GM21825 (cell line): ENCODE measurements at regions not wholly inside any gene's neighbourhood (a gene's known extent, or its start where the extent isn't known, plus 50 kb on each side); places are given as distances from the start of the nearest gene placed in this dataset.

Experiments used
- ATAC-seq: cut with Tn5 transposase; IDR thresholded peaks from one replicate; pipeline ENCODE4 v1.9.1; 2021; ENCODE audit warnings: mild to moderate bottlenecking, moderate library complexity; ENCODE audit not compliant: unreplicated experiment

DNA sequence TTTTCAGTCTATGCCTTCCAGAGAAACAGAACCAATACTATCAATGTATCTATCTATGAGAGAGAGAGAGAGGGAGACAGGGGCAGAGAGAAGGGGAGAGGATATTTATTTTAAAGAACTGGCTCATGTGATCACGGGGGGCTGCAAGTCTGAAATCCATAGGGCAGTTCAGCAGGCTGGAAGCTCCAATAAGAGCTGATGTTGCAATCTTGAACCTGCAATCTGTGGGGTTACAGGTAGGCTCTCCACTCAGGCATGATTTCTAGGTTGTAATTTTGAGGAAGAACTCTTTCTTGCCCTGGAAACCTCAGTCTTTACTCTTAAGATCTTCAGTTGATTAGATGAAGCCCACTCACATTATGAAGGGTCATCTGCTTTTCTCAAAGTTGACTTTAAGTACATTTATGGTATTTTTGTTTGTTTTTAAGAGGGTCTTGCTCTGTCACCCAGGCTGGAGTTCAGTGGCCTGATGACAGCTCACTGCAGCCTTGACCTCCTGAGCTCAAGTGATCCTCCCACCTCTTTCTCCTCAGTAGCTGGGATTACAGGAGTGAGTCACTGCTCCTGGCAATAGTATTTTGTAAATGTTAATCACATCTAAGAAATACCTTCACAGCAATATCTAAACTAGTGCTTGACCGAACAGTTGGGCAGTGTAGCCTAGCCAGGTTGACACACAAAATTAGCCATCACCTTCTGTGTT, 376.4 kb downstream of the FGF9 start:
- no peak for ATAC-seq

- no peak for ATAC-seq
Measured at GRCh38 chr13:22047785-22048104, 376.9 kb downstream of the FGF9 start.

DNA sequence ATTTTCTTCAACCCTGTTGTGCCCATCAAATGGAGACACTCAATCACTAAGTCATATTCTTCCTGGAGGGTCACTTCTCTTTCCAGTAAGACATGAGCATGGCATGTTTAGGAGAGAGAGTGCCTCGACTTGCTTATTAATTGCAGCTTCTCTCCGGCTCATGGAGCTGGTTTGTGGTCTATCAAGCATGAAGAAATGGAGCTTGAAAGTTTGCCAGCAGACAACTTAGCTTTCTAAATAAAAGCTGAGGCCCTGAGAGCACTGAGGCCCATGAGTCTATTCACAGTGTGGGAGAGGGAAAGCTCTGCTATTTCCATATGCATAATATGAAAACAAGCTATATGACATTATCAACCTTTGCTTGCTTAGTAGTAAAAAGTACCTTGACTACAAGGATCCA, 378.5 kb downstream of the FGF9 start:
- ATAC-seq: no peak

- ATAC-seq: no peak
Measured at GRCh38 chr13:22050951-22051563, 380.2 kb downstream of the FGF9 start.

DNA sequence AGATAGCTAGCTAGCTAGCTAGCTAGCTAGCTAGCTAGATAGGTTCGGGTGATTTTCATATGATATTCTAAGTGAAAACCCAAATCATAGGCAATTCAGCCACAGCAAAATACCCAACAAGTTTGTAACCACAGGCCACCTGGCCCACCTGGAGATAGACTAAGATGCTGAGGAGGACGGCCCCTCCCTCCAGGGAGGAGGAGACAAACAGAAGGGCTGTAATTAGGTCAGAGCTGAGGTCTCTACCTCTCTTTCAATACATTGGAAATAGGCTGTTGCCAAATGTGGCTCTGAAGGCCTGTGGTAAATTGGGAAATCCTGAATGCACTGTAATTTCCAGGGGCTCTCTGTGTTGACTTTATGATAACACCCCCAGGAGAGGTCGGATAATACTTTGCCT, 382.2 kb downstream of the FGF9 start:
- ATAC-seq: no peak

DNA sequence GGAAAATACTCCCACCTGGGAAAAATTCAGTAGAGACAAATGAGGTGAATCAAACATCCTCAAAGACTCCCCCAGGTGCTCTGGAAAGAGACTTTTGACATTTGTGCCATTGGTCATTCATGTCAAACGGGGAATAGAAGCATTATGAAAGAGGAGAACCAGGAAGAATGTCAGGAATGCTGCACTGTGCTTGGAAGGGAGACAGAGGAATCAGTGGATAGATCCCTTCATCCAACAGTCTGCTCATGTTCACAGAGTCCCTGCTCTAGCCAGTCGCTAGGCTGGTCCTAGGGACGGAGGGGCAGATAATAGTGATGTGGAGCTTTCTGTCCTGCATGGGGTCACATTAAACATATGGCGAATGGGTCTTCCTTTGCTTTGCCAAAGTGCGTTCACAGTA, 384.4 kb downstream of the FGF9 start:
- ATAC-seq: no peak

- ATAC-seq: no peak
Measured at GRCh38 chr13:22060187-22060586, 389.3 kb downstream of the FGF9 start.

DNA sequence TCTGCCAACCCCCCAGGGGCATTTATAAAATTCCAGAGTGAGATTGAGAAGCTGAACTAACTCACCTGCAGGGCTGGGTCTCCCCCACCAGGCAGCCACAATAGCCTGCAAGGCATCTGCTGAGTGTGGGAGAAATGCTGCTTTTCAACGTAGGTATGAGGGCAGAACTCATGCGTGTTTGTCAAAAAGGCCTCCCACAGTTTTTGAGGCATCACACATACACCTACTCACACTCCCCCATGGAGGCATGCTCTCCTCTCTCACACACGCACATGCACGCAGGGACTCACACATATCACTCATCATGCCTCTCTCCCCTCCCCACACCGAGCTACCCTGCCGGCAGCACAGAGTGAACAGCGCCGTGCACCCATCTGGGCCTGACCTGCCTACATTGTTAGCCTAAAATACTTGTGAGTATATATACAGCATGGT, 390.5 kb downstream of the FGF9 start:
- ATAC-seq: peak; percentile 42

DNA sequence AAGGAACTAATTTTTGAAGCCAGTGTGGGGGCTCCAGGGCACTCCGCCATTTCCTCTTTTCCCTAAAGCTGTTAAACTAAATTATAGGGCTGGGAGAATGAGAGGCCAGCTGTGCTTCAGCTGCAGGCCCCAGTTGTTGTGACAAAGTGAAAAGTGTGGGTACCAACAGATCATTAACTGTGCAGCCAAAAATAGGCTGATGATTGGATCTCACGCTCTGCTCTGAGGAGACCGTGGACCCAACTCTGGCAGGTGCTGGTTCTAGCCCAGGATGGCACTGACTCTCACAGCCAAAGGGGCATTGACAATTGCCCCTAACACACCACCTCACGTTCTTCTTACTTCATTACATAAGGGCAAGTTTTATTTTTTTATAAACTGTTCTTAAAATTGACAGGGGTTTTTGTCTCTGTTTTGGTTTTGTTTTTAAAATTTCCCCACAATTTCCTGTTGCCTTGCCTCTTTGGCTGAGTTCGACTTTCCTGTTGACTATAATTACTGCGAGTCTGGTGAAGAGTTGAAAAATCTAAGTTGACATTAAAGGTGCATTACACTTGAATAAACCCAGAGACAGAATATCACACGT, 391.0 kb downstream of the FGF9 start:
- ATAC-seq: peak; percentile 78

GRCh38 chr13:22062478-22063205, 391.8 kb downstream of the FGF9 start:
- ATAC-seq: no peak

DNA sequence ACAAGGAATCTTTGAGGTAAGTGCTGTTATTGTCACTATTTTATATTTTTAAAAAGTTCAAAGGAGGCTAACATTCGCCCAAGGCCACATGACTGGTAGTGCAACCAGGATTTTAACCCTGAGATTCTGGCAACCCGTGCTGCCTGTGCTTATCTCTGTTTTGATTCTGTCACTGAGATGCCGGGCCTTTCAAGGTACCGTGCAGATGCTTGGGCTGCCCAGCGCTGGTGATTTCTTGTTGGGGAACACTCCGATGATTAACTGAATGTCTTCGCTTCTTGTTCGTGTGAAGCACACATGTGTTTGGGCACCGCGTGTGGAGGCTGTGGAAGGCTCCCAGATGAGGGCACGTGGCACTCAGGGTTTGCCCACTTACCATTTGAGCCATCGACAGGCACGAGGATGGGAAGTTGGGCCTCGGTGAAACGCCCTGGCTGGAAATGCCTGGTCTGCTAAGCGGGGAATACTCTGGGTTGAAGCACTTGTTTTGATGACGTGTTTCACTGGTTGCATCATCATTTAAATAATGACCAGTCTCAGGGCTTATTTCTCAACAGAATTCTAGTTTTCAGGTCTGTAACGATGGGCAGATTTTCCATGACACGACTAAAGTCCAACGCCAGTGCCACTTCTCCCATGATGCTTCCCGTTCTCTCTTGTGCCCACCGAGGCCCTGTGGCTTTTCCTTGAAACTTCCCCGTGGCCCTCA, 392.7 kb downstream of the FGF9 start:
- ATAC-seq: no peak

- no peak for ATAC-seq
Measured at GRCh38 chr13:22064854-22065620, 394.2 kb downstream of the FGF9 start.

- ATAC-seq: no peak
Measured at GRCh38 chr13:22073718-22074117, 402.8 kb downstream of the FGF9 start.

DNA sequence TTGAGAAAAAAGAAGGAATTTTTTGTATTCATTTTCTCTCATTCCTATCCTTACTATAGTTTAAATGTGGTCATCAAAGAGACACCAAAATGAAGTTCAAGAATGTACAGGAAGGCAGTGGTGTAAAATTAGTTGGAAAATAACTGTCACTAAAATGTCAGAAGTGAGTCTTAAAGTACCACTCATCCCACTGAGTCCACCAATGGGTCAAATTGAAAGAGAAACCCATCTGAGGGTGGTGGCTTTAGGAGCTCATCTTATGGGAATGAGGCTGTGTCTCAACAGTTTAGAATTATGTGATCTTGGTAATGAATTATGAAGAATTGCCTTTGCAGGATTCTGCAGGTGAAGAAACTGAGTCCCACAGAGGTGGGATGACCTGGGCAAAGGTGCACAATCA, 403.5 kb downstream of the FGF9 start:
- no peak for ATAC-seq

- ATAC-seq: peak; percentile 47
Measured at GRCh38 chr13:22076658-22077057, 405.8 kb downstream of the FGF9 start.

DNA sequence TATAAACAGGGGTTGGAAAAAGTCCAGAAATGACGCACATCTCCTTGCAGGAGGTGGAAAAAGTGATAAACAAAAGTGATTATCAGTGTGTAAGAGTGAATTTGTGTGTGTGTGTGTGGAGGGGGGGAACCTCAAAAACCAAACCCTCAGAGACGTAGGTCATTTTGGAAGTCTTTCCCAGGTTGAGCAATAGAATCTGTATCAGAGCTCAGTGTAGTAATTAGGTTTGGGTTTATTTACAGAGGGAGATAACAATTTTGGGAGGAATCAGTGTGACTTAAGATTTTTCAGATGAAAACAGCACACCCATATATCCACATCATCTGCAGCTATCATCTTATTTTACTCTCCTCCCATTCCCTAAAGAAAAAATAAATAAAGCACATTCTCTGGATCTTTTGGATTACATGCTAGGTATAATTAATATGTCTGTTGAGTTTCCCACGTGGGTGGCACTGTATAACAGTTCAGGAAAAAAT, 406.4 kb downstream of the FGF9 start:
- no peak for ATAC-seq

DNA sequence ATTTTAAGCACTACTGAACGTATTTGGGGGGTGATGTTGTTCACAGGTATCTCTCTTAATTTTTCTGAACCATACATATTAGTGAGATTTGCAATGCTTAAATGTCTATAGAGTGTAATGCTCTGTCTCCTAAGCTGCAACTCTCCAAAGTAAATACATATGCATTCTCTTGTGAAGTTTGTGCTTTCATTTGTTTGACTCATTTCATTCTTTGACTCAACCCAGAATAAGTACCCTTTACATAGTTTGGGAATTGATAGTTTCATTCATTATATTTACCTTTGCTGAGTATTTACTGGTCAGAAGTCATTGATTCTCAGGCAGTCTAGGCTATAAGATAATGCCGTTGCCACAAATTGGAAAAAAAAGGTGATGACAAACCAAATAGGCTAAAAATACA, 406.9 kb downstream of the FGF9 start:
- no peak for ATAC-seq

DNA sequence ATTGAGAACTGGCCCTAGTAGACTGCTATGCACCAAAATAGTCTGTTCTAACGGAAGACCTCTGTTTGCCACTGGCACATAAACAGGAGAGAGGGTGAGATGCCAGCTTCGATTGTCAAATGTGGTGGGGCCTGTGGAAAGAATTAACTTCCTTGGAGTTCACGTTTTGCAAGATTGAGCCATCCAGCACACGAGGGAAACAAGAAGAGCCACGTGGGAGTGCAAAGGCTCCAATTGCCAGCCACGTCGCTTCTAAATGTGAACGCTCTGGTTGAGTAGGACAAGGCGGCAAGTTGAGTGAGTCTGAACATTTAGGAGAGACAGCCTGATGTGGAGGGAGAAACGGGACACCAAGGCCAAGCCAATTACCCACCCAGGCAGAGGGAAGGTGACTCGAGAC, 409.1 kb downstream of the FGF9 start:
- ATAC-seq: no peak

DNA sequence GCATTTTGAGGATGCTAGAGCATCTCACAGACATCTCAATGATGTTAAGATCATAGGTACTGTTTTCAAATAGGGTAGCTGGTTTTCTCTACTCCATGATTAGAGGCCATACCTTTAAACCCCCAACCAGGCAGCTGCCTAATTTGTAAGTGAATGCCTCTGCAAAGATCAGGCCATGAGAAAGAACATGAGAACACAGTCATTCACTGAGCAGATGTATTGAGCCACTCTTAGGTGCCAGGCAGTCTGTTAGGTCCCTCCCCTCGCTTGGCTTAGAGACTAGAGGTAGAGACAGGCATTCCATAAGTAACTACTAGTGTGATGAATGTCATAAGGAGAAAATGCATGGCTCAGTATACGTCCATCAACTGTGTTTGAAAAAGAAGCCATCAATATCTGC, 410.0 kb downstream of the FGF9 start:
- ATAC-seq: no peak

DNA sequence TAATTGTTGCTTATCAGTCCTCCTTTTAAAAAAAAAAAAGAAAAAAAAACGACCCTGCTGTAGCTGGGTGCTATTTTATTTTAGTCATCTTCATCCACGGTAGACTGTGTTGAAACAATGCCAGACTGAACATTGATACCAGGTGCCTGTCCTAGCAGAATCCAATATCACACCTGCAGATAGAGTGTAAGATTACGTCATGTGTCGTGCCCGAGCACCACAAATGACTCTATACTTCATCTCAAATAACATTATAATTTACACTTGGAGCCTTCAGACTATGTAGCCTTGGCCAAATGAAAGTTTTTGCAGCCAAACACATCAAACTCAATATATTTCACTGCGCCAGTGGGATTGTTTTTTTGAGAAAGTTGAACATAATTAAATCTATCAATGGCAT, 410.6 kb downstream of the FGF9 start:
- ATAC-seq: no peak
